Myocyte (in vitro differentiated cells): ENCODE measurements at regions not wholly inside any gene's neighbourhood (a gene's known extent, or its start where the extent isn't known, plus 50 kb on each side); places are given as distances from the start of the nearest gene placed in this dataset.
A peak's percentile ranks its signal among the peaks of the same experiment; 100 is the strongest.
"Not testable (repeated sequence)": the region's sequence is repeated elsewhere in the genome, so short reads cannot be mapped to it uniquely, and the experiment has no call there.

Experiments
- DNase-seq: peaks from one replicate; pipeline ENCODE4 v3.0.0-alpha.2; 2012; ENCODE audit warnings: low read depth

GRCh38 chr6:92952111-92952510, 467.2 kb downstream of the EPHA7 start:
- not testable (repeated sequence) for DNase-seq

GRCh38 chr6:92945799-92946198, 473.6 kb downstream of the EPHA7 start:
- peak; percentile 23 for DNase-seq

GRCh38 chr6:92944132-92944531, 475.2 kb downstream of the EPHA7 start:
- DNase-seq: no peak

- no peak for DNase-seq
Measured at GRCh38 chr6:92942549-92942948, 476.8 kb downstream of the EPHA7 start.

GRCh38 chr6:92934625-92935024, 484.7 kb downstream of the EPHA7 start:
- no peak for DNase-seq

GRCh38 chr6:92930171-92930570, 489.2 kb downstream of the EPHA7 start:
- DNase-seq: no peak

GRCh38 chr6:92922216-92922806, 497.0 kb downstream of the EPHA7 start:
- no peak for DNase-seq

- no peak for DNase-seq
Measured at GRCh38 chr6:92915466-92915865, 503.9 kb downstream of the EPHA7 start.

- no peak for DNase-seq
Measured at GRCh38 chr6:92911301-92911700, 508.1 kb downstream of the EPHA7 start.

- DNase-seq: no peak
Measured at GRCh38 chr6:92910646-92911045, 508.7 kb downstream of the EPHA7 start.

- DNase-seq: no peak
Measured at GRCh38 chr6:92906385-92906784, 513.0 kb downstream of the EPHA7 start.

GRCh38 chr6:92893741-92894140, 525.6 kb downstream of the EPHA7 start:
- no peak for DNase-seq

GRCh38 chr6:92892626-92893170, 526.7 kb downstream of the EPHA7 start:
- no peak for DNase-seq

GRCh38 chr6:92888316-92888715, 531.0 kb downstream of the EPHA7 start:
- no peak for DNase-seq

GRCh38 chr6:92887871-92888270, 531.5 kb downstream of the EPHA7 start:
- no peak for DNase-seq

GRCh38 chr6:92879526-92879925, 539.8 kb downstream of the EPHA7 start:
- DNase-seq: peak; percentile 49

GRCh38 chr6:92864966-92865555, 554.3 kb downstream of the EPHA7 start:
- DNase-seq: no peak

- no peak for DNase-seq
Measured at GRCh38 chr6:92849636-92850035, 569.7 kb downstream of the EPHA7 start.

- no peak for DNase-seq
Measured at GRCh38 chr6:92848901-92849300, 570.5 kb downstream of the EPHA7 start.

GRCh38 chr6:92848459-92848858, 570.9 kb downstream of the EPHA7 start:
- no peak for DNase-seq

GRCh38 chr6:92847988-92848387, 571.4 kb downstream of the EPHA7 start:
- DNase-seq: no peak

- DNase-seq: no peak
Measured at GRCh38 chr6:92840246-92840930, 579.0 kb downstream of the EPHA7 start.

- no peak for DNase-seq
Measured at GRCh38 chr6:92828788-92829187, 590.6 kb downstream of the EPHA7 start.
